ENCODE measurements at regions not wholly inside any gene's neighbourhood (a gene's known extent, or its start where the extent isn't known, plus 50 kb on each side); places are given as distances from the start of the nearest gene placed in this dataset.

DNA sequence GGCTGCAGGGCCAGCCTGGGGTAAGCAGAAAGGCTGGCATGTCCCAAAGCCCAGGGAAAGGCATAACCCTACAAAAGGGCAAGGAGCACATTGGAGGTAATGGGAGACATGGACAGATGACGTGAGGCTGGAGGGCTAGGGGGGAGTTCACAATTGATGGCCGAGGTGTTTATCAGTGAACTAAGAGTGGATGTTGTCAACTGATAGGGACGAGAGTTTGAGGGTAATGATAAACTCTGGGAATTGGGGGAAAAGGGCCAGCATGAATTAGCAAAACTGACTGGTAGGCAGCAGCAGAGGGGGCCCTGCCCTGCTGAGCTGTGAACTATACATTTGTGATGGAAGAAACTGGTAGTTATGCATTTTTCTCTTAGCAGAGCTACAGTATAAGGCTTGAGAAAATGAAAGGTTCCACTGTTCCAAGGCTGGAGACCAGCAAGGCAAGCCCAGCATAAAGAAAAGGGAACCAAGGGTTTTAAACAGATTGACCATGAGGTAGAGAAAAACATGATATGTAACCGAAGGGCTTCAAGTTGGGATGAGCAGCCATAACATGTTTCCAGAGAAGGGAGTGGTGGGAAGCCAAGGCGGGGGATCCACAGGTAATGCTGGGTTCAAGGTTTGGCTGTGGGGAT lies 98.1 kb upstream of the MLN start:
- no peak for TF ChIP-seq EP300 (IDR thresholded peaks at IDR 0.05)
- TF ChIP-seq, protein P1, sequence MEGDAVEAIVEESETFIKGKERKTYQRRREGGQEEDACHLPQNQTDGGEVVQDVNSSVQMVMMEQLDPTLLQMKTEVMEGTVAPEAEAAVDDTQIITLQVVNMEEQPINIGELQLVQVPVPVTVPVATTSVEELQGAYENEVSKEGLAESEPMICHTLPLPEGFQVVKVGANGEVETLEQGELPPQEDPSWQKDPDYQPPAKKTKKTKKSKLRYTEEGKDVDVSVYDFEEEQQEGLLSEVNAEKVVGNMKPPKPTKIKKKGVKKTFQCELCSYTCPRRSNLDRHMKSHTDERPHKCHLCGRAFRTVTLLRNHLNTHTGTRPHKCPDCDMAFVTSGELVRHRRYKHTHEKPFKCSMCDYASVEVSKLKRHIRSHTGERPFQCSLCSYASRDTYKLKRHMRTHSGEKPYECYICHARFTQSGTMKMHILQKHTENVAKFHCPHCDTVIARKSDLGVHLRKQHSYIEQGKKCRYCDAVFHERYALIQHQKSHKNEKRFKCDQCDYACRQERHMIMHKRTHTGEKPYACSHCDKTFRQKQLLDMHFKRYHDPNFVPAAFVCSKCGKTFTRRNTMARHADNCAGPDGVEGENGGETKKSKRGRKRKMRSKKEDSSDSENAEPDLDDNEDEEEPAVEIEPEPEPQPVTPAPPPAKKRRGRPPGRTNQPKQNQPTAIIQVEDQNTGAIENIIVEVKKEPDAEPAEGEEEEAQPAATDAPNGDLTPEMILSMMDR (IDR thresholded peaks at IDR 0.05): no peak

All from tibial nerve (tissue), 4 donors.